Mammary epithelial cell (primary cell): ENCODE measurements at regions not wholly inside any gene's neighbourhood (a gene's known extent, or its start where the extent isn't known, plus 50 kb on each side); places are given as distances from the start of the nearest gene placed in this dataset.

Experiments used
- CTCF ChIP-seq, 2 donors: IDR thresholded peaks in 1 of 2; conservative IDR thresholded peaks in 1 of 2; 2 replicates each; pipeline ENCODE4 v1.5.1; 2011 to 2012; ENCODE audit warnings: inconsistent platforms in 2 of 2, low read length in 2 of 2, mild to moderate bottlenecking in 2 of 2, control low read depth in 1 of 2, low read depth in 1 of 2; ENCODE audit not compliant: insufficient read depth in 1 of 2; ENCODE audit errors: extremely low read depth in 1 of 2
- EZH2 ChIP-seq: IDR thresholded peaks from 2 replicates; pipeline ENCODE4 v1.6.1; 2012; ENCODE audit warnings: low read length, inconsistent platforms, borderline replicate concordance

- TF ChIP-seq CTCF (conservative IDR thresholded peaks at IDR 0.05 in 1 of 2, IDR thresholded peaks at IDR 0.05 in 1 of 2; ENCODE audit: extremely low read depth in 1 of 2, insufficient read depth in 1 of 2, low read depth in 1 of 2, low read length in 2 of 2): no peak
- no peak for TF ChIP-seq EZH2
Measured at GRCh38 chr1:73218995-73219546, 936.7 kb upstream of the NEGR1 start.
